ENCODE measurements at regions not wholly inside any gene's neighbourhood (a gene's known extent, or its start where the extent isn't known, plus 50 kb on each side); places are given as distances from the start of the nearest gene placed in this dataset.
"Not testable (repeated sequence)": the region's sequence is repeated elsewhere in the genome, so short reads cannot be mapped to it uniquely, and the experiment has no call there.

- Mint-ChIP-seq H3K27me3 (no peaks in the 10 kb centered on the region), H3K27ac (no peak overlapping the region), H3K4me3 (no peak overlapping the region), H3K4me1 (peaks cover 6% of the 10 kb centered on the region), H3K36me3 (ENCODE audit: low read depth) (no peaks in the 10 kb centered on the region)
- DNase-seq (no peak), ATAC-seq (no peak)
- H3K9me3 ChIP-seq (ENCODE audit: control insufficient read depth, low read length, poor library complexity, severe bottlenecking) = no peaks in the 10 kb centered on the region
Measured at GRCh38 chr6:139446768-139447655, 72.6 kb upstream of the CITED2 start.

- H3K27ac Mint-ChIP-seq = no peak overlapping the region
Measured at GRCh38 chr6:139446138-139446715, 71.8 kb upstream of the CITED2 start.

GRCh38 chr6:139444273-139444787 lies 69.9 kb upstream of the CITED2 start:
- H3K36me3 Mint-ChIP-seq (ENCODE audit: low read depth); H3K27me3 Mint-ChIP-seq; DNase-seq; H3K27ac Mint-ChIP-seq; H3K4me3 Mint-ChIP-seq; ATAC-seq; H3K9me3 ChIP-seq (ENCODE audit: control insufficient read depth, low read length, poor library complexity, severe bottlenecking); H3K4me1 Mint-ChIP-seq: not testable (repeated sequence)

More at GRCh38 chr6:139446138-139446715, 71.8 kb upstream of the CITED2 start:
- peaks cover 6% of the 10 kb centered on the region for H3K4me1 Mint-ChIP-seq
- no peaks in the 10 kb centered on the region for H3K9me3 ChIP-seq (ENCODE audit: control insufficient read depth, low read length, poor library complexity, severe bottlenecking)
- H3K4me3 Mint-ChIP-seq = no peak overlapping the region
- ATAC-seq = no peak
- no peaks in the 10 kb centered on the region for H3K36me3 Mint-ChIP-seq (ENCODE audit: low read depth)
- no peak for DNase-seq
- H3K27me3 Mint-ChIP-seq = no peaks in the 10 kb centered on the region

GRCh38 chr6:139443231-139444112 lies 69.0 kb upstream of the CITED2 start:
- Mint-ChIP-seq H3K4me3 (no peak overlapping the region), H3K27ac (no peak overlapping the region), H3K4me1 (peaks cover 6% of the 10 kb centered on the region), H3K36me3 (ENCODE audit: low read depth) (peaks cover 3% of the 10 kb centered on the region), H3K27me3 (no peaks in the 10 kb centered on the region)
- H3K9me3 ChIP-seq (ENCODE audit: control insufficient read depth, low read length, poor library complexity, severe bottlenecking) = no peaks in the 10 kb centered on the region
- DNase-seq (no peak), ATAC-seq (no peak)

GRCh38 chr6:139442188-139442671 lies 67.8 kb upstream of the CITED2 start:
- H3K9me3 ChIP-seq (ENCODE audit: control insufficient read depth, low read length, poor library complexity, severe bottlenecking) = no peaks in the 10 kb centered on the region
- Mint-ChIP-seq H3K27ac (no peak overlapping the region), H3K36me3 (ENCODE audit: low read depth) (peaks cover 3% of the 10 kb centered on the region), H3K27me3 (no peaks in the 10 kb centered on the region), H3K4me1 (peaks cover 6% of the 10 kb centered on the region), H3K4me3 (no peak overlapping the region)
- DNase-seq (no peak), ATAC-seq (no peak)

GRCh38 chr6:139439349-139439748 lies 64.9 kb upstream of the CITED2 start:
- H3K4me3 Mint-ChIP-seq = no peak overlapping the region
- H3K36me3 Mint-ChIP-seq (ENCODE audit: low read depth) = peaks cover 3% of the 10 kb centered on the region
- H3K9me3 ChIP-seq (ENCODE audit: control insufficient read depth, low read length, poor library complexity, severe bottlenecking) = no peaks in the 10 kb centered on the region
- no peaks in the 10 kb centered on the region for H3K27me3 Mint-ChIP-seq
- DNase-seq = no peak
- ATAC-seq = no peak
- peaks cover 6% of the 10 kb centered on the region for H3K4me1 Mint-ChIP-seq
- no peak overlapping the region for H3K27ac Mint-ChIP-seq

- DNase-seq (no peak), ATAC-seq (no peak)
- no peak overlapping the region for H3K27ac Mint-ChIP-seq
- peaks cover 3% of the 10 kb centered on the region for H3K36me3 Mint-ChIP-seq (ENCODE audit: low read depth)
- peaks cover 6% of the 10 kb centered on the region for H3K4me1 Mint-ChIP-seq
- no peaks in the 10 kb centered on the region for H3K9me3 ChIP-seq (ENCODE audit: control insufficient read depth, low read length, poor library complexity, severe bottlenecking)
- no peak overlapping the region for H3K4me3 Mint-ChIP-seq
- no peaks in the 10 kb centered on the region for H3K27me3 Mint-ChIP-seq
Measured at GRCh38 chr6:139438775-139439174, 64.3 kb upstream of the CITED2 start.

- Mint-ChIP-seq H3K27me3 (no peaks in the 10 kb centered on the region), H3K4me3 (no peak overlapping the region), H3K27ac (no peak overlapping the region), H3K4me1 (peaks cover under 1% of the 10 kb centered on the region), H3K36me3 (ENCODE audit: low read depth) (peaks cover 3% of the 10 kb centered on the region)
- DNase-seq = no peak
- no peaks in the 10 kb centered on the region for H3K9me3 ChIP-seq (ENCODE audit: control insufficient read depth, low read length, poor library complexity, severe bottlenecking)
- no peak for ATAC-seq
Measured at GRCh38 chr6:139436957-139437348, 62.5 kb upstream of the CITED2 start.

GRCh38 chr6:139436200-139436956 lies 61.9 kb upstream of the CITED2 start:
- Mint-ChIP-seq H3K36me3 (ENCODE audit: low read depth) (peaks cover 3% of the 10 kb centered on the region), H3K4me1 (no peaks in the 10 kb centered on the region), H3K4me3 (no peak overlapping the region), H3K27ac (no peak overlapping the region), H3K27me3 (no peaks in the 10 kb centered on the region)
- DNase-seq (no peak), ATAC-seq (no peak)
- no peaks in the 10 kb centered on the region for H3K9me3 ChIP-seq (ENCODE audit: control insufficient read depth, low read length, poor library complexity, severe bottlenecking)

- Mint-ChIP-seq H3K36me3 (ENCODE audit: low read depth) (no peaks in the 10 kb centered on the region), H3K4me3 (no peak overlapping the region), H3K27ac (no peak overlapping the region), H3K27me3 (no peaks in the 10 kb centered on the region), H3K4me1 (no peaks in the 10 kb centered on the region)
- ATAC-seq (no peak), DNase-seq (no peak)
- H3K9me3 ChIP-seq (ENCODE audit: control insufficient read depth, low read length, poor library complexity, severe bottlenecking) = no peaks in the 10 kb centered on the region
Measured at GRCh38 chr6:139433631-139434419, 59.4 kb upstream of the CITED2 start.

GRCh38 chr6:139431602-139431956 lies 57.1 kb upstream of the CITED2 start:
- no peaks in the 10 kb centered on the region for H3K36me3 Mint-ChIP-seq (ENCODE audit: low read depth)
- ATAC-seq (no peak), DNase-seq (no peak)
- H3K9me3 ChIP-seq (ENCODE audit: control insufficient read depth, low read length, poor library complexity, severe bottlenecking) = no peaks in the 10 kb centered on the region
- H3K27me3 Mint-ChIP-seq = peaks cover 7% of the 10 kb centered on the region
- H3K27ac Mint-ChIP-seq = no peak overlapping the region
- no peak overlapping the region for H3K4me3 Mint-ChIP-seq
- no peaks in the 10 kb centered on the region for H3K4me1 Mint-ChIP-seq

All from T-helper 17 cell (primary cell).